ENCODE measurements at regions not wholly inside any gene's neighbourhood (a gene's known extent, or its start where the extent isn't known, plus 50 kb on each side); places are given as distances from the start of the nearest gene placed in this dataset.

DNA sequence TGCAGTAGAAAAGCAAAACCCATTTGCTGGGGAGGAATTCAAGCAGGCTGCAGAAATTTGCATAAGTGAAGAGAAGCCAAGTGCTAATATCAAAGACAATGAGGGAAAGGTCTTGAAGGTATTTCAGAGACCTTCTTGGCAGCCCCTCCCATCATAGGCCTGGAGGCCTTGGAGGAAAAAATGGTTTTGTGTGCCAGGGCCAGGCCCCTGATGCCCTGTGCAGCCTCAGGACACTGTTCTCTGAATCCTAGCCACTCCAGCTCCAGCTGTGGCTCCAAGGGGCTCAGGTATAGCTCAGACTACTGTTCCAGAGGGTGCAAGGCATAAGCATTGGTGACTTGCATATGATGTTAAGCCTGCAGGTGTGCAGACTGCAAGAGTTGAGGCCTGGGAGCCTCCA, 463.2 kb upstream of the ATXN8OS start:
- TF ChIP-seq POLR2A (IDR thresholded peaks at IDR 0.05), result no peak
- TF ChIP-seq CTCF (IDR thresholded peaks at IDR 0.05), result no peak

Measured in lower leg skin (tissue), 3 donors.